HFF-Myc (cell line): ENCODE measurements at regions not wholly inside any gene's neighbourhood (a gene's known extent, or its start where the extent isn't known, plus 50 kb on each side); places are given as distances from the start of the nearest gene placed in this dataset.

Source experiments
- DNase-seq: peaks from one replicate; pipeline ENCODE4 v3.0.0-alpha.2; 2011; ENCODE audit warnings: low read depth; ENCODE audit errors: extremely low read depth
- H3K4me3 ChIP-seq: replicated peaks from 2 replicates; pipeline ENCODE4 v1.5.1; 2011; ENCODE audit warnings: low read depth, mild to moderate bottlenecking, control low read depth, low read length
- TF ChIP-seq, protein P1 (sequence below): IDR thresholded peaks from 2 replicates; pipeline ENCODE4 v1.5.1; 2012; ENCODE audit warnings: mild to moderate bottlenecking, low read depth, low read length, control low read depth; ENCODE audit errors: missing control alignments

DNA sequence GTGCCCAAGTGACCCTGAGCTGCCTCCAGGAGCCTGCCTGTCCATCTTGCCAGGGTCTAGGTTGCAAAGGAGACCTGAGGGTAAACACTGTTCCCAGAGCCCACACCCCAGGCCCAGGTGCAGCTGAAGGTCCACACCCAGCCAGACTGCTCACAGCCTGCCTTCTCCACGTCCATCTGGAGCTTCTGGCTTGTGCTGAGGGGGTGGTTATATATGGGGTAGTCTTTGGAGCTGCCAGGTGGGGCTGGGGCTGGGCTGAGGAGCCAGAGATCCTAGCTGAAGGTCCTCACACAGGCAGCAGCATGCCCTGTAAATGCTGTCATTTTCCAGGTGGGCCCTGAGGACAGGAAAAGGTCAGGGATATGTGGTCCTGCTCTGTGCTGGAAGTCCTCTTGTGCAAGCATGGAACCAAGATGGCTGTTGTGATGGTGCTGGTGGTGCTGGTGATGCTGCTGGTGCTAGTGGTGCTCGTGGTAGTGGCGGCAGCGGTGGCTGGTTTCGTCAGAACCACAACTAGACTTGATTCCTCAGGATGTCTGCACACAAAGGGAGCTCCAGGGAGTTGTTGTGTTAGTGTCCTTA lies 182.7 kb downstream of the MATN1 start:
- TF ChIP-seq, protein P1, sequence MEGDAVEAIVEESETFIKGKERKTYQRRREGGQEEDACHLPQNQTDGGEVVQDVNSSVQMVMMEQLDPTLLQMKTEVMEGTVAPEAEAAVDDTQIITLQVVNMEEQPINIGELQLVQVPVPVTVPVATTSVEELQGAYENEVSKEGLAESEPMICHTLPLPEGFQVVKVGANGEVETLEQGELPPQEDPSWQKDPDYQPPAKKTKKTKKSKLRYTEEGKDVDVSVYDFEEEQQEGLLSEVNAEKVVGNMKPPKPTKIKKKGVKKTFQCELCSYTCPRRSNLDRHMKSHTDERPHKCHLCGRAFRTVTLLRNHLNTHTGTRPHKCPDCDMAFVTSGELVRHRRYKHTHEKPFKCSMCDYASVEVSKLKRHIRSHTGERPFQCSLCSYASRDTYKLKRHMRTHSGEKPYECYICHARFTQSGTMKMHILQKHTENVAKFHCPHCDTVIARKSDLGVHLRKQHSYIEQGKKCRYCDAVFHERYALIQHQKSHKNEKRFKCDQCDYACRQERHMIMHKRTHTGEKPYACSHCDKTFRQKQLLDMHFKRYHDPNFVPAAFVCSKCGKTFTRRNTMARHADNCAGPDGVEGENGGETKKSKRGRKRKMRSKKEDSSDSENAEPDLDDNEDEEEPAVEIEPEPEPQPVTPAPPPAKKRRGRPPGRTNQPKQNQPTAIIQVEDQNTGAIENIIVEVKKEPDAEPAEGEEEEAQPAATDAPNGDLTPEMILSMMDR, result no peak
- no peak for DNase-seq
- no peak overlapping the region for H3K4me3 ChIP-seq

DNA sequence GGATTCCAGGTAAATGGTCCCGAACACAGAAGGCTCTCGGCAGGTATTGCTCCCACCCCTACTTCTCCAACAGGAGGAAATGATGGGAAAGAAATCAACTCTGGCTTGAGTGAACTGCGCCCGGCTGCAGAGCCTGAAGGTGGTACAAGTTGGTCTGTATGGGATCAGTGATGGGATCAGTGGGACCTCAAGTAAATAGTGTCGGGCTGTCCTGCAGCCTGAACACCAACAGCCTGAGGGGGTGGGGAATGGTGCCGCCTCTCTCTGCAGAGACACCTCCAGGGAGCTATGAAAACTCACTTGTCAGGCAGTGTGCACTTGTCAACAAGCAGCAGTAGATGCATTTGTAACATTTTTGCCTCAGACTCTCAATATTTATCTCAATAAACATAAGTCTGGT lies 183.5 kb downstream of the MATN1 start:
- no peak overlapping the region for H3K4me3 ChIP-seq
- TF ChIP-seq, protein P1, result no peak
- no peak for DNase-seq

DNA sequence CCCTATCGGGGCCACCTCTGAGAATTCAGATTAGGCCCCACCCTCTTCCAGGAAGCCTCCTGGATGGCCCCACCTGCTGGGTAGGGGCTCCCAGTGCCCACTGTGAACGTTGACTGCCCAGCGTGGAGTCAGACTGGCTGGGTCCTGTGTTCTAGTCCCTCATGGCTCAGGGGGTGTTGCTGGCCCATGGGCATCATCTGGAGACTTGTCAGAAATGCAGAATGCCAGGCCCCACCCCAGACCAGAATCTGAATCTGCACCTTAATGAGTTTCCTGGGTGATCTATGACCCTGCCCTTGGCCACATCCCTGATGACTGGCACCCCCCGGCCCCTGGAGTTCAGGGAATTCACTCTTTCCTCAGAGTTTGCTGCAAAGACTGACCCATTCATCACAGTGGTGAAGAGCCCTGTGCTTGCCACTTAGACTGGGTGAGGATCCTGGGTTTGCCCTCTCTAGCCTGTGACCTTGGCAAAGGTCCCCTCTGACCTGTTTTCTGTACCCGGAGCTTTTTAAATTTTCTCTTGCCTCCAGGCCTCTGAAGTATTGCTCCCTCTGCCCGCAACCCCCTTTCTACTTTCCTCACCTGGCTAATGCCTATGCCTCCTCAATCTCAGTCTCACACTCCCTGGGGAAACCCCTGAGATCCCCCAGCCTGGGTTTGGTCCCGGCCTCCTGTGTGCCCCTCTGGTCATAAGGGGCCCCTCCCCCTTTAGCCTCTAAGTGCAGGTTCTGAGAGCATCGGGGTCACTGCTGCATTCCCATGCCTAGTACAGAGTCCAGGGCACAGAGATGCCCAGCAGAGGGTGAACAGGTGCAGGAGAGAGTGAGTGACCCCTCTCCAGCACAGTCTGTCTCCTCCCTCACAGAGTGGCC lies 184.2 kb downstream of the MATN1 start:
- TF ChIP-seq, protein P1, result no peak
- no peak overlapping the region for H3K4me3 ChIP-seq
- no peak for DNase-seq

DNA sequence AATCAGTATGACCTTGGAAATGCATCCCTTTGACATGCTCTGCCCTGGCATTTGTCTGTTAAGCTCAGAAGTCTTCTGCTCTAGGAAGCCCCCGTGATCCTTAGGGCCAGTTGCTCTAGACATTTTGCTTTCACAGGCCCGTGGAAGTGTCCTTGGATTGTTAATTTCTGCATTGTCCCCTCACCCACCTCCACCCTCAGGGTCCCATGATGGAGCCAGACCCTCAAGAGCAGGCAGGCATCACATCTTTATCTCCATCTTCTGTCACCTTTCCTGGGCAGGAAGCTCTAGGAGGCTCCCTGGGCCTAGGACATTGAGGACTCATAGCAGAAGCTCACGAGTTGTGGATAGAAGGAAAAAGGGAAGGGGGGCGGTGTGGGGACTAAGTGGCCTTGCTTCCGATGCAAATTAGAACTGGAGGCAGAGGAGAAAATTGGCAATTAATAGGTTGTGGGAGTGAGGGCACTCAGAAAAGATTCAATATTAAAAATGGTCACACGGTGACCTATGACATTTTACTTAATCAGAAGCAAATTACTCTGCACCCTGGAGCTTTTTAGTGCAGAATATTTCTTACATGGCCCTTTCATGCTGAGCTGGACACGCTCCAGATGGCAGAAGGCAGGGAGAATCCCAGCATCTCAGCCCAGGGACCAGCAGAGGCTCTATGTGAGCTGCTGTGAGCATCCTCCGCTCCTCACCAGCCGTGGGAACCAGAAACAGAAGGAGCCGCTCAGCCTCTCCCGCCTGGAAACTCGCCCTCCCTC lies 185.0 kb downstream of the MATN1 start:
- no peak for DNase-seq

DNA sequence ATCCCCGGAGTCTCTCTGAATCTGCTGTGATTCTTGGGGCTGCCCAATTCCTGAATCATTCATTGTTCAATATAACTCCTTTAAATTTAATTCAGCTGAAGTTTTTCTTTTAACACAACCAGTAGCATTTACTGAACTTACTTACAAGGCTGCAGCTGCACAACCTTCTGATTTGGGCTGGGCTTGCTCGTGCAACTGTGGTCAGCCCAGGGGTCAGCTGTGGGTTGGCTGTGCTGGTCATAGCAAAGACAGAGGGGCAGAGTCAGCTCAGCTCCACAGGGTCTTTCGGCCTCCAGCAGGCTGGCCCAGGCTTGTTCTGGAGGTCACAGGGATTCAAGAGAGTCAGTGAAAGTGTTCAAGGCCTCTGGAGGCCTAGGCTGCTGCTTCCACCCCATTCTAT lies 186.1 kb downstream of the MATN1 start:
- no peak for DNase-seq
- TF ChIP-seq, protein P1, result no peak
- H3K4me3 ChIP-seq, result no peak overlapping the region

More for the DNA sequence above, 185.0 kb downstream of the MATN1 start:
- TF ChIP-seq, protein P1, result no peak
- no peak overlapping the region for H3K4me3 ChIP-seq

DNA sequence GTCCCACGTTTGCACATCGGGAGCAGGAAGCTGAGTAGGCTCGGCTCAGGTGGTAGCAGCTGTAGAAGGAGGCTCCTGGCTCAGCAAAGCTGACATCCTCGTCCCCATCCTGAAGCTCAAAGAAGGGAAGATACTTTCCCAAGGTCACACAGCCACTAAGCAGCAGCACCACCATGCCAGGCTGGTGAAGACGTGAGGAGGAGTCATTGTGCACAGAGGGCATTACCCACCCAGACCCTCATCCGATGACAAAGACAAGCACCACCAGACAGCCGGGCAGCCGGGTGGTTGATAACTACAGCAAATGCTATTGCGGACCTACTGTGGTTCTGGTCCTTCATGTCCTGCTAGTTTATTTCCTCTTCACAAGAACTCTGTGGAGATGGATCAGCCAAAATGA lies 186.9 kb downstream of the MATN1 start:
- no peak overlapping the region for H3K4me3 ChIP-seq
- TF ChIP-seq, protein P1, result no peak
- no peak for DNase-seq
